HG02973 (cell line): ENCODE measurements at regions not wholly inside any gene's neighbourhood (a gene's known extent, or its start where the extent isn't known, plus 50 kb on each side); places are given as distances from the start of the nearest gene placed in this dataset.
A peak's percentile ranks its signal among the peaks of the same experiment; 100 is the strongest.
"Not testable (repeated sequence)": the region's sequence is repeated elsewhere in the genome, so short reads cannot be mapped to it uniquely, and the experiment has no call there.

Source experiments
- ATAC-seq: cut with Tn5 transposase; IDR thresholded peaks from one replicate; pipeline ENCODE4 v1.9.1; 2021; ENCODE audit warnings: moderate library complexity; ENCODE audit not compliant: unreplicated experiment

GRCh38 chrX:134045372-134045771 is 60.0 kb upstream of the GPC3 start:
- not testable (repeated sequence) for ATAC-seq

- ATAC-seq = not testable (repeated sequence)
These were observed 81.7 kb upstream of the GPC3 start for GRCh38 chrX:134067107-134067506.

GRCh38 chrX:134071899-134072298 is 86.5 kb upstream of the GPC3 start:
- not testable (repeated sequence) for ATAC-seq

GRCh38 chrX:134073341-134073740 is 87.9 kb upstream of the GPC3 start:
- no peak for ATAC-seq

- ATAC-seq = no peak
These were observed 88.8 kb upstream of the GPC3 start for GRCh38 chrX:134074151-134074550.

GRCh38 chrX:134075894-134076718 is 90.7 kb upstream of the GPC3 start:
- ATAC-seq = no peak

- ATAC-seq = no peak
These were observed 110.0 kb upstream of the GPC3 start for GRCh38 chrX:134095366-134095765.

GRCh38 chrX:134101636-134102035 is 116.2 kb upstream of the GPC3 start:
- ATAC-seq = no peak

- ATAC-seq = no peak
These were observed 121.7 kb upstream of the CCDC160 start for GRCh38 chrX:134115270-134115669.

- no peak for ATAC-seq
These were observed 99.6 kb upstream of the CCDC160 start for GRCh38 chrX:134137341-134137740.

GRCh38 chrX:134139090-134139489 is 97.9 kb upstream of the CCDC160 start:
- ATAC-seq = no peak

GRCh38 chrX:134144231-134144630 is 92.8 kb upstream of the CCDC160 start:
- no peak for ATAC-seq

GRCh38 chrX:134146493-134146892 is 90.5 kb upstream of the CCDC160 start:
- ATAC-seq = no peak

- no peak for ATAC-seq
These were observed 88.8 kb upstream of the CCDC160 start for GRCh38 chrX:134148172-134148692.

- peak; percentile 50 for ATAC-seq
These were observed 78.0 kb upstream of the CCDC160 start for GRCh38 chrX:134158821-134159512.

GRCh38 chrX:134161162-134161561 is 75.8 kb upstream of the CCDC160 start:
- ATAC-seq = peak; percentile 85

GRCh38 chrX:134162032-134162431 is 75.0 kb upstream of the CCDC160 start:
- ATAC-seq = no peak

- ATAC-seq = no peak
These were observed 73.1 kb upstream of the CCDC160 start for GRCh38 chrX:134163836-134164235.

- ATAC-seq = no peak
These were observed 69.3 kb upstream of the CCDC160 start for GRCh38 chrX:134167591-134168203.

- peak; percentile 49 for ATAC-seq
These were observed 65.1 kb upstream of the CCDC160 start for GRCh38 chrX:134171661-134172587.
